Left ventricle myocardium inferior (tissue), 1 donor: ENCODE measurements at regions not wholly inside any gene's neighbourhood (a gene's known extent, or its start where the extent isn't known, plus 50 kb on each side); places are given as distances from the start of the nearest gene placed in this dataset.

Experiments
- DNase-seq: peaks from one replicate; pipeline ENCODE4 v3.0.0-alpha.2; 2020
- H3K27ac ChIP-seq: fragments of 200-600 bp; replicated peaks from 2 replicates; pipeline ENCODE4 v1.8.0; 2021
- H3K27me3 ChIP-seq: fragments of 200-600 bp; 2 replicates; pipeline ENCODE4 v1.8.0; 2021; ENCODE audit warnings: low read depth
- H3K36me3 ChIP-seq: fragments of 200-600 bp; 2 replicates; pipeline ENCODE4 v1.8.0; 2021
- H3K4me1 ChIP-seq: fragments of 200-600 bp; 2 replicates; pipeline ENCODE4 v1.8.0; 2021
- H3K4me3 ChIP-seq: fragments of 200-600 bp; 2 replicates; pipeline ENCODE4 v1.8.0; 2021; ENCODE audit warnings: mild to moderate bottlenecking, moderate library complexity
- H3K9me3 ChIP-seq: fragments of 200-600 bp; replicated peaks from 2 replicates; pipeline ENCODE4 v1.8.0; 2021
- CTCF ChIP-seq: fragments of 200-600 bp; IDR thresholded peaks from 2 replicates; pipeline ENCODE4 v1.8.0; 2021; ENCODE audit warnings: antibody characterized with exemption, mild to moderate bottlenecking, borderline replicate concordance
- intact Hi-C: fragments of 100-400 bp; cut with micrococcal nuclease; formaldehyde crosslinking; loops from one replicate; pipeline ENCODE4 v1.11.0; 2022
- donor health status: DM: no; HTN: yes; CAD: no; lungs with severe emphysema.

GRCh38 chr2:194363878-194364277 lies 1293.1 kb upstream of the SLC39A10 start:
- TF ChIP-seq CTCF = no peak
- no peak overlapping the region for H3K27ac ChIP-seq
- intact Hi-C loops = no loop called here
- DNase-seq = no peak
- H3K27me3 ChIP-seq = no peaks in the 10 kb centered on the region
- no peak overlapping the region for H3K4me3 ChIP-seq
- peaks cover 32% of the 10 kb centered on the region for H3K9me3 ChIP-seq
- no peaks in the 10 kb centered on the region for H3K4me1 ChIP-seq
- no peaks in the 10 kb centered on the region for H3K36me3 ChIP-seq

- intact Hi-C loops = no loop called here
- no peak for DNase-seq
- Histone ChIP-seq H3K4me1 (no peaks in the 10 kb centered on the region), H3K36me3 (no peaks in the 10 kb centered on the region), H3K27ac (no peak overlapping the region), H3K4me3 (no peak overlapping the region), H3K9me3 (peaks cover 35% of the 10 kb centered on the region), H3K27me3 (no peaks in the 10 kb centered on the region)
- TF ChIP-seq CTCF = no peak
Observed at GRCh38 chr2:194363295-194363694, 1293.7 kb upstream of the SLC39A10 start.

- Histone ChIP-seq H3K9me3 (peaks cover 16% of the 10 kb centered on the region), H3K36me3 (no peaks in the 10 kb centered on the region), H3K4me1 (no peaks in the 10 kb centered on the region), H3K27me3 (no peaks in the 10 kb centered on the region), H3K4me3 (no peak overlapping the region), H3K27ac (no peak overlapping the region)
- intact Hi-C loops = no loop called here
- no peak for TF ChIP-seq CTCF
- no peak for DNase-seq
Observed at GRCh38 chr2:194352505-194352904, 1304.5 kb upstream of the SLC39A10 start.

- no peak overlapping the region for H3K4me3 ChIP-seq
- no peaks in the 10 kb centered on the region for H3K36me3 ChIP-seq
- intact Hi-C loops = no loop called here
- H3K4me1 ChIP-seq = no peaks in the 10 kb centered on the region
- H3K27ac ChIP-seq = no peak overlapping the region
- H3K9me3 ChIP-seq = no peaks in the 10 kb centered on the region
- TF ChIP-seq CTCF = no peak
- DNase-seq = no peak
- H3K27me3 ChIP-seq = no peaks in the 10 kb centered on the region
Observed at GRCh38 chr2:194346193-194346592, 1310.8 kb upstream of the SLC39A10 start.

- no peak for TF ChIP-seq CTCF
- H3K27ac ChIP-seq = no peak overlapping the region
- H3K4me1 ChIP-seq = no peaks in the 10 kb centered on the region
- intact Hi-C loops = no loop called here
- no peak for DNase-seq
- no peaks in the 10 kb centered on the region for H3K9me3 ChIP-seq
- no peaks in the 10 kb centered on the region for H3K27me3 ChIP-seq
- H3K36me3 ChIP-seq = no peaks in the 10 kb centered on the region
- no peak overlapping the region for H3K4me3 ChIP-seq
Observed at GRCh38 chr2:194345347-194345746, 1311.7 kb upstream of the SLC39A10 start.

- no peak for DNase-seq
- Histone ChIP-seq H3K9me3 (no peaks in the 10 kb centered on the region), H3K36me3 (no peaks in the 10 kb centered on the region), H3K27ac (no peak overlapping the region), H3K4me3 (no peak overlapping the region), H3K4me1 (no peaks in the 10 kb centered on the region), H3K27me3 (no peaks in the 10 kb centered on the region)
- no peak for TF ChIP-seq CTCF
- intact Hi-C loops = no loop called here
Observed at GRCh38 chr2:194343167-194343566, 1313.9 kb upstream of the SLC39A10 start.
